Adrenal gland (tissue), 9 donors: ENCODE measurements at regions not wholly inside any gene's neighbourhood (a gene's known extent, or its start where the extent isn't known, plus 50 kb on each side); places are given as distances from the start of the nearest gene placed in this dataset.
"Not testable (repeated sequence)": the region's sequence is repeated elsewhere in the genome, so short reads cannot be mapped to it uniquely, and the experiment has no call there.

ENCODE experiments used
- DNase-seq, 7 donors: peaks; one replicate each; pipeline ENCODE4 v3.0.0-alpha.2; 2019 to 2020
- H3K27ac ChIP-seq, 5 donors: fragments of 200-600 bp; sonication (generic) in 4 of 5; 1 replicate in 3 of 5; 2 replicates in 2 of 5; pipeline versions ENCODE4 v1.5.1 to v1.8.0; 2016 to 2020; ENCODE audit warnings: mild to moderate bottlenecking in 1 of 5
- H3K27me3 ChIP-seq: fragments of 200-600 bp; 2 replicates; pipeline ENCODE4 v1.8.0; 2021
- H3K36me3 ChIP-seq, 2 donors: fragments of 200-600 bp; replicated peaks in 1 of 2; 1 replicate in 1 of 2; 2 replicates in 1 of 2; pipeline versions ENCODE4 v1.5.1 to v1.8.0; 2018 to 2022
- H3K4me1 ChIP-seq, 2 donors: fragments of 200-600 bp; replicated peaks in 1 of 2; 1 replicate in 1 of 2; 2 replicates in 1 of 2; pipeline versions ENCODE4 v1.5.1 to v1.8.0; 2018 to 2021
- H3K4me3 ChIP-seq, 4 donors: fragments of 200-600 bp; sonication (generic) in 3 of 4; one replicate each; pipeline ENCODE4 v1.5.1; 2016 to 2018
- H3K9me3 ChIP-seq, 3 donors: fragments of 200-600 bp; sonication (generic) in 1 of 3; replicated peaks in 1 of 3; 1 replicate in 2 of 3; 2 replicates in 1 of 3; pipeline versions ENCODE4 v1.5.1 to v1.8.0; 2016 to 2021
- POLR2A ChIP-seq, 2 donors: fragments of 450-650 bp; IDR thresholded peaks; one replicate each; pipeline ENCODE4 v1.6.1; 2017; ENCODE audit warnings: antibody characterized with exemption in 2 of 2, mild to moderate bottlenecking in 2 of 2, moderate library complexity in 1 of 2
- WGBS, 4 donors: extraction: QIAGEN DNeasy Blood & Tissue Kit in 2 of 4; methylation state at CpG; one replicate each; pipeline versions ENCODE4 v1.1.5 to v1.1.7; 2013 to 2017; 5-methylcytosine and 5-hydroxymethylcytosine counted together
- intact Hi-C, 2 donors: fragments of 100-400 bp; cut with DNase I; formaldehyde crosslinking; loops; one replicate each; pipeline versions ENCODE4 v1.14.1 to v1.15.0; 2022 to 2023
- TF ChIP-seq, protein P1 (sequence below), 6 experiments: fragments of 450-650 bp in 4 of 6; fragments of 200-600 bp in 2 of 6; sonication (generic) in 1 of 6; IDR thresholded peaks; 1 replicate in 5 of 6; 2 replicates in 1 of 6; pipeline versions ENCODE4 v1.5.1 to v1.8.0; 2016 to 2021; ENCODE audit warnings: antibody characterized with exemption in 6 of 6, mild to moderate bottlenecking in 2 of 6, moderate library complexity in 1 of 6
- donor health status: healthy with polysubstance abuse.
- donor health status: Bipolar disorder and iron deficiency.
- donor health status: DM: yes; HTN: yes; CAD: no.
- donor health status: DM: no; HTN: no; CAD: no.
- donor health status: DM: no; HTN: no; CAD: no.

DNA sequence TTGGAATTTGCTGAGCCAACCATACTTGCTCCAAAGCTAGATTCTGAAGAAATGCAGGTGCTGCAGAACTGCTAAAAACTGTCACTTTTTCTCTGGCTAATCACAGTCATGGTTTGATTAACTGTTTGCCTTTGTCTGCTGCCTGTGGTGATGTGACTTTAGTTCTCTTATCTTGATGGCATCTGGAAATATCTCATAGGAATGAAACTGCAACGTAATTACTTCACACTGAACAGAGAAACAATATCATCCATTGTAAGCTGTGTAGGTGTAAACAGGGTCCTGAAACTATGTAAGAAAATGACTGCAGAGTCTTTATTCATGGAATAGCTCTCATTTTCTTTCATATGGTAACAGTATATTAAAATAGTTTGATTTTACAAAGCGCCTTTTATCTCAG, 721.9 kb upstream of the HS3ST5 start:
- no peak for TF ChIP-seq POLR2A (IDR thresholded peaks at IDR 0.05)
- TF ChIP-seq, protein P1, sequence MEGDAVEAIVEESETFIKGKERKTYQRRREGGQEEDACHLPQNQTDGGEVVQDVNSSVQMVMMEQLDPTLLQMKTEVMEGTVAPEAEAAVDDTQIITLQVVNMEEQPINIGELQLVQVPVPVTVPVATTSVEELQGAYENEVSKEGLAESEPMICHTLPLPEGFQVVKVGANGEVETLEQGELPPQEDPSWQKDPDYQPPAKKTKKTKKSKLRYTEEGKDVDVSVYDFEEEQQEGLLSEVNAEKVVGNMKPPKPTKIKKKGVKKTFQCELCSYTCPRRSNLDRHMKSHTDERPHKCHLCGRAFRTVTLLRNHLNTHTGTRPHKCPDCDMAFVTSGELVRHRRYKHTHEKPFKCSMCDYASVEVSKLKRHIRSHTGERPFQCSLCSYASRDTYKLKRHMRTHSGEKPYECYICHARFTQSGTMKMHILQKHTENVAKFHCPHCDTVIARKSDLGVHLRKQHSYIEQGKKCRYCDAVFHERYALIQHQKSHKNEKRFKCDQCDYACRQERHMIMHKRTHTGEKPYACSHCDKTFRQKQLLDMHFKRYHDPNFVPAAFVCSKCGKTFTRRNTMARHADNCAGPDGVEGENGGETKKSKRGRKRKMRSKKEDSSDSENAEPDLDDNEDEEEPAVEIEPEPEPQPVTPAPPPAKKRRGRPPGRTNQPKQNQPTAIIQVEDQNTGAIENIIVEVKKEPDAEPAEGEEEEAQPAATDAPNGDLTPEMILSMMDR (IDR thresholded peaks at IDR 0.05) = no peak
- H3K4me3 ChIP-seq = no peak overlapping the region
- DNase-seq = no peak
- H3K27ac ChIP-seq = no peak overlapping the region
- H3K4me1 ChIP-seq = no peaks in the 10 kb centered on the region
- intact Hi-C loops = no loop called here
- no peaks in the 10 kb centered on the region for H3K36me3 ChIP-seq
- WGBS, 4 donors = 61 to 82% (median 76%) methylated on average over 2 of the region's 2 CpGs
- no peaks in the 10 kb centered on the region for H3K27me3 ChIP-seq
- H3K9me3 ChIP-seq = no peaks in the 10 kb centered on the region

DNA sequence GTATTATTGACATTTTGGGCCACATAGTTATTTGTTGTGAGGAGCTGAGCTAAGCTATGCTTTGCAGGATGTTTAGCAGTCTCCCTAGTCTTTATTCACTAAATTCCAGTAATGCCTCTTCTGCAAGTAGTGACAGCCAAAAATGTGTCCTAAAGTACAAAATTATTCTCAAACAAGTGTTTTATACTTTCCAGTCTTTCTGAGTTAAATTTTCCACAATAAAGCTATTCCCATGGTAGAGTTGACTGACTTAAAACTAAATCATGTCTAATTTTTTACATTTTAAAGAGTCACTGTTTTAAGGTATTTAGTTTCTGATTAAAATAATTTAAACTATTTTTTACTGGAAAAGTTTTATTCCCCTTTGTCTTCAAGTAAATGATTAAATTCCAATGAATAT, 717.8 kb upstream of the HS3ST5 start:
- Histone ChIP-seq H3K36me3 (no peaks in the 10 kb centered on the region), H3K4me1 (no peaks in the 10 kb centered on the region), H3K9me3 (no peaks in the 10 kb centered on the region), H3K27ac (no peak overlapping the region), H3K4me3 (no peak overlapping the region), H3K27me3 (no peaks in the 10 kb centered on the region)
- TF ChIP-seq, protein P1 (IDR thresholded peaks at IDR 0.05) = no peak
- TF ChIP-seq POLR2A (IDR thresholded peaks at IDR 0.05) = no peak
- DNase-seq = no peak
- intact Hi-C loops = no loop called here

DNA sequence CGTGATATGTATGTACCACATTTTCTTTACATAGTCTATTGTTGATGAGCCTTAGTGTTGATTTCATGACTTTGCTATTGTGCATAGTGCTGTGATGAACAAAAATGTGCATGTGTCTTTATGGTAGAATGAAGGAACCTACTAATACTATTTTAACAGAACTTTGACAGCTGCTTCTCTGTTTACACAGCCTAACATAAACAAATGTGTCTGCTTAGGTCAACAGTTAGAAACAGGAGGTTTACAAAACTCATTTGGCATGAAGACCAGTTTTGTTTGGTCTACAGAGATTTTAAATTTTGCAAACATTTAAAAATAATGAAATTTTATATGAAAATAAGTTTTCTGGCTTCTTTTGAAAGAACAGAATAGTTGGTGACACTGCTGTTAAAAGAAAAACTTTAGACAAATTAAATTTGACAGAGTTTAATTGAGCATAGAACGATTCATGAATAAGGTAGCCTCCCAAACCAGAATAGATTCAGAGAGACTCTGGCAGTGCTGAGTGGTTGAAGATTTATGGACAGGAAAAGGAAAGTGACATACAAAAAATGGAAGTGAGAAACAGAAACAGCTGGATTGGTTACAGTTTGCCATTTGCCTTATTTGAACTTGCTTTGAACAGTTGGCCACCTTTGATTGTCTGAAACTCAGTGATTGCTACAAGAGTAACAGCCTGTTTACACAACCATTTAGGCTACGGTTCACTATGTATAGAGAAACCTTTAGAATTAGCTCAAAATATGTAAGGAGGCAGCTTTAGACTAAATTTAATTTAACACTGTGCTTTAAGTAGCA, 715.8 kb upstream of the HS3ST5 start:
- intact Hi-C loops = no loop called here
- H3K27me3 ChIP-seq = no peaks in the 10 kb centered on the region
- WGBS, 4 donors = 60 to 72% (median 63%) methylated on average over 3 of the region's 3 CpGs

DNA sequence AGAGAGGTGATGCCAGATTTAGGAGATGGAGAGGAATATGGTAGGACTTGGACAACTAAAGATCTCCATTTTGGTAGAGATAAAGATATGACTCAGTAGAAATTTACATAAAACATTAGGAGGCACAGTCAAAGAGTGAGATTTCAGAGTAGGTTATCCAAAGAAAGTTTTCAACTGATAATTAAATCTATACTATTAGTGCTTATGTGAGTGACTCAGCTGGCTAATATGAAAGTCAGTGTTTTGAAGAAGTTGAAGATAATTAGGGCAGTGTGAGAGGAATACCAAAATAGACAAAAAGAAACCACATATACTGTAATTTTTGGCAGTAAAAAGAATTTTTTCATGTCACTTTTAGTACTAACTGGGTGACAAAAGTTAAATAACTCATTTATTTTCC, 712.8 kb upstream of the HS3ST5 start:
- TF ChIP-seq, protein P1 (IDR thresholded peaks at IDR 0.05) = no peak
- TF ChIP-seq POLR2A (IDR thresholded peaks at IDR 0.05) = no peak
- no peaks in the 10 kb centered on the region for H3K4me1 ChIP-seq
- intact Hi-C loops = no loop called here
- H3K27ac ChIP-seq = no peak overlapping the region
- H3K27me3 ChIP-seq = no peaks in the 10 kb centered on the region
- no peak overlapping the region for H3K4me3 ChIP-seq
- no peaks in the 10 kb centered on the region for H3K9me3 ChIP-seq
- H3K36me3 ChIP-seq = no peaks in the 10 kb centered on the region
- DNase-seq = no peak

More for the DNA sequence above, 715.8 kb upstream of the HS3ST5 start:
- TF ChIP-seq POLR2A (IDR thresholded peaks at IDR 0.05) = no peak
- TF ChIP-seq, protein P1 (IDR thresholded peaks at IDR 0.05) = no peak
- Histone ChIP-seq H3K4me1 (no peaks in the 10 kb centered on the region), H3K36me3 (no peaks in the 10 kb centered on the region), H3K4me3 (no peak overlapping the region), H3K9me3 (no peaks in the 10 kb centered on the region), H3K27ac (no peak overlapping the region)
- no peak for DNase-seq

DNA sequence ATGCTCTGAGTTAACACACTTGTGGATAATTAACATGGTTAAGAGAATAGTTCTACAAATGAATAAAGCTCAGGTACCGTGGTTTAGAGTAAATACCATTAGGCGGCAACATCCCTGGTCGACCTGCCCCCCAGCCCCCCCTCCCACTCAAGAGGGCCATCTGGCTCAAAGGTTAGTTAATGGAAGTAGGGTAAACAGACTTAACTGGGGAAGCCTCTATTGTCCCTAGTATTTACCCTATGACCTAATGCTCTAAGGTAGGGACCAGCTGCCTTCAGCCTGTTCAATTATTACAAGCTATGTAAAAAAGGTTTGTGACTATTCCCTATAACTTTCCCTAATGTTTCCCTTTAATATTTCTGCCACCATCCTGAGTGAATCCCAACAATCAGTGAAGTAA, 711.4 kb upstream of the HS3ST5 start:
- H3K4me3 ChIP-seq, H3K4me1 ChIP-seq: not testable (repeated sequence)
- 52 to 60% (median 55%) methylated on average over 3 of the region's 3 CpGs for WGBS, 4 donors

More for the DNA sequence above, 711.4 kb upstream of the HS3ST5 start:
- intact Hi-C loops, H3K9me3 ChIP-seq, H3K27me3 ChIP-seq, H3K27ac ChIP-seq, DNase-seq, H3K36me3 ChIP-seq: not testable (repeated sequence)
